T-helper 1 cell treated with Interleukin-12 subunit alpha and Interleukin-12 subunit beta and Interleukin-4 antibody, amounts not matched to agents 30 μg/mL and 1 μg/mL, for 36 hours (primary cell): ENCODE measurements at regions not wholly inside any gene's neighbourhood (a gene's known extent, or its start where the extent isn't known, plus 50 kb on each side); places are given as distances from the start of the nearest gene placed in this dataset.

Experiments
- H3K27ac Mint-ChIP-seq: one replicate; pipeline ENCODE4 v1.8.0; 2021; ENCODE audit warnings: mild to moderate bottlenecking, mixed read lengths
- H3K27me3 Mint-ChIP-seq: one replicate; pipeline ENCODE4 v1.8.0; 2021; ENCODE audit warnings: low read depth, mixed read lengths
- H3K36me3 Mint-ChIP-seq: one replicate; pipeline ENCODE4 v1.8.0; 2021; ENCODE audit warnings: low read depth, mixed read lengths
- H3K4me1 Mint-ChIP-seq: one replicate; pipeline ENCODE4 v1.8.0; 2021; ENCODE audit warnings: low read depth, mixed read lengths
- H3K4me3 Mint-ChIP-seq: one replicate; pipeline ENCODE4 v1.8.0; 2021; ENCODE audit warnings: mild to moderate bottlenecking, moderate library complexity, mixed read lengths
- H3K9me3 Mint-ChIP-seq: one replicate; pipeline ENCODE4 v1.8.0; 2021; ENCODE audit warnings: mixed read lengths

DNA sequence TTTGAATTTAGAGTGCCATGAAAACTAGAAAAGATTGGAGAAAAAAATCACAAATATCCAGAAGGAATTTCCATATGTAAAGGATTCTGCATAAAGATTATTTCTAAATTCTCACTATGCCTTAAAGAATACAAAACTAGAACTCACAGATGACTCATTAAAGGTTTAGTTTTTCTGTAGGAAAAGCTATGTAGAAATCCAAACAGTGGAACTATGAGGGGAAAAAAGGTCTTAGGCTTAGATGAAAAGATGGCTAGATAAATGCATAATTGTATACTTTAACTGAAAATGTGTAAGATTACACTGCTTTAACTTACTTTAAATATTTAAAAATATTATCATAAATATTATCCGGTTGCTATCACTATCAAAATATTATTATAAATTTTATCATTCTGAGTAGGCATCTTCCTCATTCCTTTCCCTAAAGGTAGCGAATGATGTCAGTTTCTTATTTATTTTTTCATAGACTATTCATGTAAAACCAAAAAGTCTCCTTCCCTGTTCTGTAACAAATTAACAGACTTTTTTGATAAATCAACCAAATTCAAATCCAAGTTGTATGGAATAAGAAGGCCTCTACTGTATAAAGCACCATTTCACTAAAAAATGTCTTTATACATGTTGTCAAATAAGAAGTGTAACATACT is 69.1 kb upstream of the COMTD1 start:
- Mint-ChIP-seq H3K36me3 (no peaks in the 10 kb centered on the region), H3K4me3 (no peak overlapping the region), H3K27me3 (no peaks in the 10 kb centered on the region), H3K9me3 (peaks cover 8% of the 10 kb centered on the region), H3K4me1 (peaks cover 1% of the 10 kb centered on the region), H3K27ac (no peak overlapping the region)

DNA sequence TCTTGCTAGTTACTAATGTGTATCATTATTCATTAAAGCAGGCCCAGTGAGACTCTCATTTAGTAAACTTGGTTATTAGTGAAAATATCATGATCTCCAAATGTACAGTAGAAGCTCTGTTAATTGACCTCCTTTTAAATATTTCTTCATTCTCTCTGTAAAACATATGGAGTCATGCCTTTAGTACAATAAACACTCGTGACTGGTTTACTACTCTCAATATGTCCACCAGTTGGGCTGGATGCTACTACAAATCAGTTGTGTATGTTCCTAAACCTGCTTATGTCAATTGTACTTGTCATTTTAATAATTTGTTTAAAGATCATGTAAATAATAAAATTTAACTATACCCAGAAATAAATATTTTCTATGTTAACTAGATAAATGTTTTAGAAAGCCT is 68.6 kb upstream of the COMTD1 start:
- Mint-ChIP-seq H3K9me3 (peaks cover 8% of the 10 kb centered on the region), H3K36me3 (no peaks in the 10 kb centered on the region), H3K4me3 (no peak overlapping the region), H3K27ac (no peak overlapping the region), H3K4me1 (peaks cover 1% of the 10 kb centered on the region), H3K27me3 (no peaks in the 10 kb centered on the region)

DNA sequence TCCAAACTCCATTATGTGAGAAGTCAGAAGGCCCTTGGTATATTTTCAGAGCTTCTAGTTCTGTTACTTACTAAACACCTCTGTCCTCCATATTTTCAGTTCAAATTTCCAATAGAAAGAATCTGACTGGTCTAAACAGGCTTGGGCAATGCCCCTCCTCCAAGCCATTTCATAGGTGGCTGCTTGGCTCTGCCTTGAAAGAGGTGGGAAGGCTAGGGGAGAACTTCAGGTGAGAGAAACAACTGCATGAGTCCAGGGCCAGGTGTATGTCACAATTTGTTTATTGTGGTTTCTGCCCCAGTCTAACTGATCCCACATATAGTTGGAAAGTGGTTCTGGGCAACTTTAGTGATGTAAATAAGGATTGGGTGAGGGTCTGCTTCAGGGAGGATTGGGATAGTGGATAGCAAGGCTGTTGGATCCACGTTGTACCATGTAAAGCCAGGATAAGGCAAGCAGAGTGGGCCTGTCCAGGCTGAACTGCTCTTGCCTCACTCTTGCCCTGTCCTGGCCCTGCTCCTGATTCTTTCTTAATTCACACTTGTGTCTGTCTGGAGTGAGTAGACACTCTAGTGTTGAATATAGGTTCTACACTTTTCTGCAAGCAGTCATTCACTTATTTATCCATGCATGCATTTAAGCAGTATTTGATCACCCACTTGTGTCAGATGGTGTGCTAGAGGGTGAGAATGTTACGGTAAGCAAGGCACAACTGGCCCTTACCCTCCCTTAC is 67.5 kb upstream of the COMTD1 start:
- Mint-ChIP-seq H3K27me3 (no peaks in the 10 kb centered on the region), H3K36me3 (no peaks in the 10 kb centered on the region), H3K9me3 (peaks cover 8% of the 10 kb centered on the region), H3K27ac (no peak overlapping the region), H3K4me1 (peaks cover 1% of the 10 kb centered on the region), H3K4me3 (no peak overlapping the region)

DNA sequence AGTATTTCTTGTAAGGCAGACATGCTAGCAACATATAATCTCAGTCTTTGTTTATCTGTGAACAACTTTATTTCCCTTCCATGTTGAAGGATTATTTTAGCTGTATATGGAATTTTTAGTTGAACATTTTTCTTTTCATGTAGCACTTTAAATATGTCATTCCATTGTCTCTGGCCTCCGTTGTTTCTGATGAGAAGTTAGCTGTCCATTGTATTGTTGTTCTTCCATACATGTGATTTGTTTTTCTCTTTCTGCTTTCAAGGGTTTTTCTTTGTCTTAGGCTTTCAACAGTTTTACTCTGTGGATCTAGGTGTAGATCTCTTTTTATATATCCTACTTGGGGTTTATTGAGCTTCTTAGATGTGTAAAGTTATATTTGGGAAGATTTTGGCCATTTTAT is 66.3 kb upstream of the COMTD1 start:
- no peak overlapping the region for H3K4me3 Mint-ChIP-seq

DNA sequence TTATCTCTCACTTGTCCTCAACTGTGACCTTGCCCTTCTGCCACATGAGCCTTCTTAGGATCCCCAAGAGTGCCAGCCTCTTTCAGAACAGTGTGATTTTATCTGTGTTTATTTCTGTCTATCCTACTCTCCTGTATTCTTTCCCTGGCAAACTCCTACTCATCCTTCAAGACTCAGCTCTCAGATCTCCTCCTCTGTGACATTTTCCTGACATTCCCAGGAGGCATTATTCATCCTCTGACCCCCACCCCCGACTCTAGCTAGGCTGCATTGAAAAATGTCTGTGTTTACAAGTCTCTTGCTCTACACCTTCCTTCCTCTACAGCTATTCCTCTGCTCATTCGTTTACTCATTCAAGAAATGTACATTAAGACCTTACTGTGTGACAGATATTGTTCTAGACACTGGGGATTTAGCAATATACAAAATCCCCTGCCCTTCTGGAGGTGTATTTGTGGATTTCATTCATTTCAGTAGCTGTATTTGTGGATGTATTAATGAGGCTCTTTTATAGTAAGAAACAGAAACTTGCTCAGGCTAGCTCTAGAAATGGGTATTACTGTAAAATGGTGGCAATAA is 61.4 kb upstream of the COMTD1 start:
- H3K4me1 Mint-ChIP-seq = peaks cover 1% of the 10 kb centered on the region
- H3K27ac Mint-ChIP-seq = no peak overlapping the region
- no peaks in the 10 kb centered on the region for H3K36me3 Mint-ChIP-seq
- peaks cover 2% of the 10 kb centered on the region for H3K9me3 Mint-ChIP-seq
- no peak overlapping the region for H3K4me3 Mint-ChIP-seq
- H3K27me3 Mint-ChIP-seq = peaks cover 13% of the 10 kb centered on the region

More for the DNA sequence above, 66.3 kb upstream of the COMTD1 start:
- Mint-ChIP-seq H3K27me3 (no peaks in the 10 kb centered on the region), H3K27ac (no peak overlapping the region), H3K9me3 (peaks cover 8% of the 10 kb centered on the region), H3K4me1 (peaks cover under 1% of the 10 kb centered on the region), H3K36me3 (no peaks in the 10 kb centered on the region)

DNA sequence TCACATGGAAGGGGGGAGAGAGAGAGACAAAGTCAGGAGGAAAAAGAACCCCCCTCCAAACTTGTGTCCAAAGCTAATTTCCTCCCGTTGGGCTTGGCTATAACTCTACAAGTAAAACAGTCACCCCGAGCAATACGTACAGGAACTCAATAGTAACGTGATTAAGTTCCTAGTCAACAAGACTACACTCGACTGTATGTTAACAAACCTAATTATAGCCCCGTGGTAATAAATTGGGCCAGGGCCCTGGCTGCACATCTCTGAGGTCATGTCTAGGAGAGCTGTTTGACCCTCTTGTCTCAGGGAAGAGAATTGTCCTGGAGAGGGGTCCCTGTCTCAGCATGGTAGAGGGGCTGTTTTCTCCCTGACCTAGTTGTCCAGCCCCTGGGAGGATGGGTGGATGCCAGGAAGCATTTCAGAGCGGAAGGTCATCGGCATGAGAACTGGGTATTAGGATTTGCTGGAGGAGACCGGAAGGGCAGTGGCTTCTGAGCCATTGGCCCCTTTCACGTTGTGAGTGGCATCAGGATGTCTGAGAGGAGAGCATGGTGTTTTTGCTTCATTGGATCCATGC is 60.2 kb upstream of the COMTD1 start:
- H3K4me3 Mint-ChIP-seq = no peak overlapping the region
- no peak overlapping the region for H3K27ac Mint-ChIP-seq
- peaks cover 16% of the 10 kb centered on the region for H3K27me3 Mint-ChIP-seq
- no peaks in the 10 kb centered on the region for H3K36me3 Mint-ChIP-seq
- H3K9me3 Mint-ChIP-seq = no peaks in the 10 kb centered on the region
- peaks cover 1% of the 10 kb centered on the region for H3K4me1 Mint-ChIP-seq

DNA sequence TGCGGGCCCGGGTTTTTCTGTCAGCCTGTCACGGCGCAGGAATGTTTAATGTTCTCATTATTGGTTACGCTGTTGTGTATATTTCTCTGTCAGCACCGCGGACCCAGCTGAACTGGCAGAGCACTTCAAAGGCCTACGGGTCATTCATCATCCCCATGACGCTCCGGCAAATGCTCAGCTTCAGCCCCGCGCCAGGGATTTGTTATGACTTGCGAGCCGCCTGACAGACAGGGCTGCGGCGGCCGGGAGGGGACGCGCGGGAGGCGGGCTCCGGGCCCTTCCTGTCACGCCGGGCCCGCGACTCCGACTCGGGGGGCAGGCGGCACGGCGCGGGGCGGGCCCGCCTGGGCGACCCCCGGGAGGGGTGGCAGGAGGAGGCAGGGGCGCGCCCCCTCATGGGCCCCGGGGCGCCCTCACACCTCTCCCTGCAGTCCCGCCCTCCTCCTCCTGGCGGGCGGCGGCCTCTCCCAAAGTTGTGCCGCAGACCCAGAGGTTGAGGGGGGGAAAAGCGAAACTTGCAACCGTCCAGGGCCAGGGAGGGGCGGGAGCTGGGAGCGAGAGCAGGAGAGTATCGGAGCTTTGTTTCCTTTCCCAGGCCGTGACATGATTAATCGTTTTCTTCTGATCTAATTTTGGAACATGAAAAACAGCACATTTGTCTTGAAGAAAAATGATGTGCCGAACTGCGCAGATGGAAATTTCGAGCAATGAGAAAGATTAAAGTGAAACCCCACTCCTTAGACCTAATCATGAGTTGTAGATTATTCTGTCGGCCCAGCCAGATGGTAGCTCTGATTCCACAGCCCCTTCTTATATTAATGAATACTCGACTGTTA is 59.3 kb upstream of the COMTD1 start:
- no peak overlapping the region for H3K27ac Mint-ChIP-seq
- H3K36me3 Mint-ChIP-seq = no peaks in the 10 kb centered on the region
- H3K27me3 Mint-ChIP-seq = peaks cover 16% of the 10 kb centered on the region
- H3K4me1 Mint-ChIP-seq = peaks cover 1% of the 10 kb centered on the region
- no peaks in the 10 kb centered on the region for H3K9me3 Mint-ChIP-seq
- peak overlapping the region; percentile 68 for H3K4me3 Mint-ChIP-seq

DNA sequence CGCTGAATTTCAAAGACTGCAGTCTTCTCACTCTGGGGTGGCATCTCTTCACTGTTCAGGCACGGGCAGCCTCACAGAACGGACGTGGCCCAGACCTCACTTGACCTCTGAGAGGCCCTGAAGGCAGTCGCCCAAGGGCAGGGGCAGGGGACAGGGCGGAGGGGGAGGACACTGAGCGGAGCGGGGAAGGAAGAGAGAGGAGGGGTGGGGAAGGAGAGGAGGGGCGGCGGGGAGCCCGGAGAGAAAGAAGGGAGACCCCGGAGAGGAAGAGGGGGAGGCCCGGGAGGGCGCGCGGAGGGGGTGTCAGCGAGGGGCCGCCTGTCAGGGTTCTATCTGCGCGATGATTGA is 58.7 kb upstream of the COMTD1 start:
- H3K36me3 Mint-ChIP-seq = no peaks in the 10 kb centered on the region
- H3K4me1 Mint-ChIP-seq = peaks cover 1% of the 10 kb centered on the region
- no peaks in the 10 kb centered on the region for H3K9me3 Mint-ChIP-seq
- H3K27me3 Mint-ChIP-seq = peaks cover 16% of the 10 kb centered on the region
- peak overlapping the region; percentile 68 for H3K4me3 Mint-ChIP-seq
- no peak overlapping the region for H3K27ac Mint-ChIP-seq

DNA sequence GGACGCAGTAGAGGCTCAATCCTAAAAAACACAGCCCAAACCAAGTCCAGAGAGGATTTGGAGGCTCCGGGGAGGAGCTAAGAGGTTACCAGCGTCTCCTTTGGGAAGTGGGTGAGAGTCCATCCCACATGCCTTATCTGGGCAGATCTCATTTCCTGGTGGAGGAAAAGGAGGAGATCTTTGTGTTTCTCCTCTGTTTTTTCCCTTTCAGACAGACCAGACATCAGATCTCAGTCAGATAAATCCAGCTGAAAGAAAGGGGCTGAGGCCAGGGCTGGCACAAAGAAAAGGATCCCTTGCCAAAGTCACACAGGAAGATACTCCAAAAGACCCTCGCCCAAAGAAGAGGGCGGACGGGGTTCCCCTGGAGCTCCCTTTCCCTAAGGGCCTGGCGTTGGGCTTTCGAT is 58.3 kb upstream of the COMTD1 start:
- H3K4me1 Mint-ChIP-seq = peaks cover 1% of the 10 kb centered on the region
- H3K9me3 Mint-ChIP-seq = no peaks in the 10 kb centered on the region
- peaks cover 16% of the 10 kb centered on the region for H3K27me3 Mint-ChIP-seq
- no peak overlapping the region for H3K4me3 Mint-ChIP-seq
- H3K36me3 Mint-ChIP-seq = no peaks in the 10 kb centered on the region
- no peak overlapping the region for H3K27ac Mint-ChIP-seq

DNA sequence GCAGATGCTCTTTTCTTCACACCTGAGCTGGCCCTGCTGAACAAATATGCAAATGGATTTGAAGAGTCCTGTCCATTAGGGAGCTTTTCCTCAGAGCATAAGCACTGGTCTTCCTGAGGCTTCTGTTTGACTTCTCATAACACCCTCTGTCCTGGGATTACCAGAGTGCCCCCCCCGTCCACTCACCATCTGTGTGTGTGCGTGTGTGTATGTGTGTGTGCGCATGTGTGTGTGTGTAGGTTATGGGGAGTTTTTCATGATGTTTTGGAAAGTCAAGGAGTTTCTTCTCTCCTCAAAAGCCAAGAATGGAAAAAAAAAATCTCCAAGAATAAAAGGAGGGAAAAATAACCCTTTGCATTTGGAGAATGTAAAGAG is 57.7 kb upstream of the COMTD1 start:
- no peaks in the 10 kb centered on the region for H3K36me3 Mint-ChIP-seq

DNA sequence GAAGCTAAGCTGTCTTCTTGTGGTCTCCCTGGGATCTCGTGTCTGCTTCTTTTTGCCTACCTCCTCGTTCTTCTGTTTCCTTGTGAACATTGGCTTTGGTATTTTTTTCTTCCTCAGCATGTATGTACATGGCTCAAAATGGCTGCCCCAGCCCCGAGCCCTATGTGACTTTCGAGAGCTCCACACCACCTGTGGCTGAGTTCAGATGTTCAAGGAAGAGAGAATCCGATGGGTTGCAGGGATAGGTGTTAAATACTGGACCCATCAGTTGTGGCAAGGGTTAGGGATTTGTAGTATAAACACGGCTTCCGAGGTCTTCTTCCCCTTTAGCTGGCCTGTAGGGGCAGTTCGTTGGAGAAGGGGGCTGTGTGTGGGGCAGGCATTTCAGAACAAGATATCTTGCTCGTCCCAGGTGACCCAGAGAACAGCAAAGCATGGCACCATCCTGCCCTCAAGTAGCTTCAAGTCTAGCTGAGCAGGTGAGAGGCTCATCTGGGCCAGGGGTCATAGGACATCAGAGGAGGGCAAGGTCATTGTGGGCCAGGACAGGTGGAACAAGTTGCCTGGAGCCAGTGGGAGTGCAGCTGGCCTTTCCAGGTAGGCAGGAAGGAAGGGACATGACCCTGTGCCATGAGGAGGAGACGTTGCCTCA is 57.2 kb upstream of the COMTD1 start:
- H3K27me3 Mint-ChIP-seq = peaks cover 16% of the 10 kb centered on the region
- no peaks in the 10 kb centered on the region for H3K36me3 Mint-ChIP-seq
- H3K4me1 Mint-ChIP-seq = peaks cover 1% of the 10 kb centered on the region
- no peak overlapping the region for H3K4me3 Mint-ChIP-seq
- no peak overlapping the region for H3K27ac Mint-ChIP-seq
- no peaks in the 10 kb centered on the region for H3K9me3 Mint-ChIP-seq

More for the DNA sequence above, 57.7 kb upstream of the COMTD1 start:
- H3K27ac Mint-ChIP-seq = no peak overlapping the region
- H3K4me3 Mint-ChIP-seq = peak overlapping the region; percentile 22
- no peaks in the 10 kb centered on the region for H3K9me3 Mint-ChIP-seq
- peaks cover 16% of the 10 kb centered on the region for H3K27me3 Mint-ChIP-seq
- H3K4me1 Mint-ChIP-seq = peaks cover 1% of the 10 kb centered on the region

DNA sequence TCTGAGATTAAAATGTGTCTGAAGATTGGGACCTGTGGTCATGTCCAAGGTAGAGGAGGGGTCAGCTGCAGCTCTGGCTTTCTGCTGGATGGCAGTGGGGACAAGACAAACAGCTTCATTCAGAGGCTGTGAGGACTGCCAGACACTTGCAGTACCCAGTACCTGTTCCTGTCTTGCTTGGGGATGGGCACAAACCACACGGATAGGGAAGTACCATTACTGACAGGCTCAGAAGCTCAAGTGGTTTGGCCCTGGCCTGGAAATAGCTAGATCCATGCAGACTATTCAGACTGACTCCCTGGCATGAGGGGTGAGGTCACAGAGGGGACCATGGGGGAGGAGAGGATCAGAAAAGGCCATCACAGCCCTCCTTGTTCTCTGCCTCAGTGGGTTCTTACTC is 56.0 kb upstream of the COMTD1 start:
- no peak overlapping the region for H3K27ac Mint-ChIP-seq
- H3K9me3 Mint-ChIP-seq = no peaks in the 10 kb centered on the region
- H3K4me3 Mint-ChIP-seq = no peak overlapping the region
- H3K27me3 Mint-ChIP-seq = peaks cover 16% of the 10 kb centered on the region
- H3K4me1 Mint-ChIP-seq = peaks cover 1% of the 10 kb centered on the region
- no peaks in the 10 kb centered on the region for H3K36me3 Mint-ChIP-seq

DNA sequence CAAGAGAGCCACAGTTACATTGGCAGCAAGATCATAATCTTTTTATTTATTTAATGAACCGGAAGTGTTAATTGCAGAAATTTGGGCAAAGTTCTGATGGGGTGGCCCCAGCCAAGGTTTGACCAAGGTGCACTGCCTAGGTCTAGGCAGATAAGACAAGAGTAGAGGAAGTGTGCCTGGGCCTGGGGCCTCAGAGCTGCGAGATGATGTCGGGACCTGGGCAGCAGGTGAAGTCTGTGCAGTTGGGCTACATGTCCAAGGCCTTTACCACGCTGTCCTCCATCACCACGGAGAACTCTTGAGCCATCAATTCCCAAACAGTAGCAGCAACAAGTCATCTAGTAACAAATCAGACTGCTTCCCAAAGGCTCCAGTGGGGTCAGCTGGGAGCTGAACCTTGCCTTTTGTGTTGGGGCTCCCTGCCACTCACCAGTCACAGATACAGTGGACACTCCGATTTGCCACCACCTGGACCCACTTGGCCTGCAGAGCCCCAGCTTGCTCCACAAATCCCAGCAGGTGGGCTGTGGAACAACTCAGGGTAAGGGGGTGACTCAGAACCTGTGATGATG is 52.5 kb upstream of the COMTD1 start:
- H3K27ac Mint-ChIP-seq = no peak overlapping the region
- H3K9me3 Mint-ChIP-seq = no peaks in the 10 kb centered on the region
- H3K4me3 Mint-ChIP-seq = no peak overlapping the region
- H3K4me1 Mint-ChIP-seq = no peaks in the 10 kb centered on the region
- H3K27me3 Mint-ChIP-seq = peaks cover 15% of the 10 kb centered on the region
- H3K36me3 Mint-ChIP-seq = no peaks in the 10 kb centered on the region

DNA sequence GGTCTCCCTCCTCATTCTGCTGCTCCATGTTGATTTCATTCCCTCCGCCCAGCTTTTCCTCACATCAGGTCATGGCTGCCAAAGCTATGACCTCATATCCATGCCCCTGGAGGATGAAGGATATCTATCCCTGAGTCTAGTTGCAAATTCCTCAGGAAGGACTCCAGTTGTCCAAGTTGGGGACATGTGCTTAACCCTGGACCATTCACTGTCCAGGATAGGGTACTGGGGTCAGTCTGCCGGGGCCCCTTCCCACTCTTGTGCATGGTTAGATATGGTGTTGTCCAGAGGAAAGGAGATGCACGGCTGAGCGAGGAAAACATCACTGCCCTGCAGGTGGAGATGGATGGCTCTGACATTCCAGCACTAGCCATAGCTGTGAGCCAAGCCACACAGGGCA is 51.9 kb upstream of the COMTD1 start:
- H3K4me3 Mint-ChIP-seq = no peak overlapping the region
- H3K27me3 Mint-ChIP-seq = peaks cover 14% of the 10 kb centered on the region
- no peak overlapping the region for H3K27ac Mint-ChIP-seq
- H3K9me3 Mint-ChIP-seq = no peaks in the 10 kb centered on the region
- no peaks in the 10 kb centered on the region for H3K4me1 Mint-ChIP-seq
- no peaks in the 10 kb centered on the region for H3K36me3 Mint-ChIP-seq
